AG10803 (cell line): ENCODE measurements at regions not wholly inside any gene's neighbourhood (a gene's known extent, or its start where the extent isn't known, plus 50 kb on each side); places are given as distances from the start of the nearest gene placed in this dataset.
"Not testable (repeated sequence)": the region's sequence is repeated elsewhere in the genome, so short reads cannot be mapped to it uniquely, and the experiment has no call there.

ENCODE experiments used
- DNase-seq: peaks from one replicate; pipeline ENCODE4 v3.0.0; 2010; ENCODE audit warnings: low read depth
- H3K4me3 ChIP-seq: 2 replicates; pipeline ENCODE4 v1.5.1; 2011; ENCODE audit warnings: mild to moderate bottlenecking, low read length, control low read depth
- CTCF ChIP-seq: conservative IDR thresholded peaks from 2 replicates; pipeline ENCODE4 v1.5.1; 2011; ENCODE audit warnings: mild to moderate bottlenecking, low read length, control low read depth, inconsistent platforms

GRCh38 chr4:159564615-159565014, 461.7 kb downstream of the RAPGEF2 start:
- no peak for DNase-seq
- H3K4me3 ChIP-seq: no peak overlapping the region
- no peak for TF ChIP-seq CTCF

- DNase-seq: no peak
- H3K4me3 ChIP-seq: no peak overlapping the region
- no peak for TF ChIP-seq CTCF
These were observed 463.9 kb downstream of the RAPGEF2 start for GRCh38 chr4:159566786-159567185.

GRCh38 chr4:159577241-159577640, 474.4 kb downstream of the RAPGEF2 start:
- TF ChIP-seq CTCF: no peak
- no peak overlapping the region for H3K4me3 ChIP-seq
- DNase-seq: no peak

GRCh38 chr4:159582685-159583084, 479.8 kb downstream of the RAPGEF2 start:
- DNase-seq: no peak
- H3K4me3 ChIP-seq: no peak overlapping the region
- no peak for TF ChIP-seq CTCF

- no peak overlapping the region for H3K4me3 ChIP-seq
- no peak for DNase-seq
- TF ChIP-seq CTCF: no peak
These were observed 490.1 kb downstream of the RAPGEF2 start for GRCh38 chr4:159592898-159593556.

- no peak for DNase-seq
- no peak overlapping the region for H3K4me3 ChIP-seq
- TF ChIP-seq CTCF: no peak
These were observed 490.8 kb downstream of the RAPGEF2 start for GRCh38 chr4:159593681-159594080.

GRCh38 chr4:159594576-159594975, 491.7 kb downstream of the RAPGEF2 start:
- H3K4me3 ChIP-seq: no peak overlapping the region
- no peak for TF ChIP-seq CTCF
- DNase-seq: no peak

GRCh38 chr4:159595101-159595500, 492.2 kb downstream of the RAPGEF2 start:
- DNase-seq: not testable (repeated sequence)

More at GRCh38 chr4:159595101-159595500, 492.2 kb downstream of the RAPGEF2 start:
- H3K4me3 ChIP-seq: not testable (repeated sequence)
